Neural cell (in vitro differentiated cells): ENCODE measurements at regions not wholly inside any gene's neighbourhood (a gene's known extent, or its start where the extent isn't known, plus 50 kb on each side); places are given as distances from the start of the nearest gene placed in this dataset.

Experiments used
- H2AFZ ChIP-seq: fragments of 200-600, 300-800 bp; sonication (generic), shearing (Covaris generic); 2 replicates; pipeline ENCODE4 v1.6.0; 2014; ENCODE audit warnings: low read depth, mild to moderate bottlenecking, antibody characterized with exemption, low read length, moderate library complexity
- H3F3A ChIP-seq: fragments of 200-600 bp; shearing (Covaris generic); 2 replicates; pipeline ENCODE4 v1.6.1; 2016; ENCODE audit warnings: mild to moderate bottlenecking, moderate library complexity, mixed read lengths, antibody characterized with exemption, low read length; ENCODE audit not compliant: insufficient read depth, poor library complexity, severe bottlenecking
- H3K27ac ChIP-seq: fragments of 200-600, 300-800 bp; sonication (generic), shearing (Covaris generic); 2 replicates; pipeline ENCODE4 v1.5.1; 2014; ENCODE audit warnings: mild to moderate bottlenecking, low read length, moderate library complexity
- H3K27me3 ChIP-seq: fragments of 300-800, 200-600 bp; sonication (generic), shearing (Covaris generic); 2 replicates; pipeline ENCODE4 v1.6.0; 2014; ENCODE audit warnings: mild to moderate bottlenecking, low read depth, low read length, moderate library complexity; ENCODE audit not compliant: insufficient read depth
- H3K36me3 ChIP-seq: fragments of 300-800, 200-600 bp; sonication (generic), shearing (Covaris generic); 2 replicates; pipeline ENCODE4 v1.5.1; 2014; ENCODE audit warnings: mild to moderate bottlenecking, antibody characterized with exemption, low read length, moderate library complexity; ENCODE audit not compliant: insufficient read depth
- H3K4me2 ChIP-seq: fragments of 300-800, 200-600 bp; sonication (generic), shearing (Covaris generic); 2 replicates; pipeline ENCODE4 v1.6.0; 2014; ENCODE audit warnings: mild to moderate bottlenecking, low read length
- H3K4me3 ChIP-seq: fragments of 300-800, 200-600 bp; sonication (generic), shearing (Covaris generic); 2 replicates; pipeline ENCODE4 v1.5.1; 2014; ENCODE audit warnings: mild to moderate bottlenecking, low read length, moderate library complexity
- H3K79me2 ChIP-seq: fragments of 200-600 bp; shearing (Covaris generic); replicated peaks from 2 replicates; pipeline ENCODE4 v1.6.0; 2014; ENCODE audit warnings: mild to moderate bottlenecking, low read length, moderate library complexity; ENCODE audit not compliant: insufficient read depth
- H3K9ac ChIP-seq: fragments of 300-800, 200-600 bp; sonication (generic), shearing (Covaris generic); 2 replicates; pipeline ENCODE4 v1.6.1; 2016; ENCODE audit warnings: mild to moderate bottlenecking, low read length, mixed read lengths
- H3K9me2 ChIP-seq: fragments of 200-600 bp; shearing (Covaris generic); 2 replicates; pipeline ENCODE4 v1.6.1; 2016; ENCODE audit warnings: mild to moderate bottlenecking, low read length, mixed read lengths; ENCODE audit not compliant: insufficient read depth
- H3K9me3 ChIP-seq: fragments of 200-600, 300-800 bp; sonication (generic), shearing (Covaris generic); 2 replicates; pipeline ENCODE4 v1.6.1; 2016; ENCODE audit warnings: mild to moderate bottlenecking, mixed run types, low read length, moderate library complexity, mixed read lengths
- H4K20me1 ChIP-seq: fragments of 200-600 bp; shearing (Covaris generic); 2 replicates; pipeline ENCODE4 v1.6.1; 2016; ENCODE audit warnings: mild to moderate bottlenecking, mixed run types; ENCODE audit not compliant: insufficient read depth
- CTCF ChIP-seq: fragments of 450-650 bp; IDR thresholded peaks from 2 replicates; pipeline ENCODE4 v1.5.1; 2014; ENCODE audit warnings: antibody characterized with exemption, mild to moderate bottlenecking, moderate library complexity; ENCODE audit not compliant: poor library complexity, severe bottlenecking
- EP300 ChIP-seq: fragments of 450-650 bp; conservative IDR thresholded peaks from 2 replicates; pipeline ENCODE4 v1.6.1; 2014; ENCODE audit warnings: antibody characterized with exemption, mild to moderate bottlenecking, moderate library complexity; ENCODE audit not compliant: poor library complexity, severe bottlenecking
- EZH2 ChIP-seq: fragments of 200-600, 300-800 bp; shearing (Covaris generic), sonication (generic); IDR thresholded peaks from 2 replicates; pipeline ENCODE4 v1.6.1; 2014; ENCODE audit warnings: antibody characterized with exemption, low read length, borderline replicate concordance, mild to moderate bottlenecking; ENCODE audit not compliant: insufficient read depth, poor library complexity, severe bottlenecking
- MXI1 ChIP-seq: fragments of 450-650 bp; conservative IDR thresholded peaks from 2 replicates; pipeline ENCODE4 v1.6.1; 2014; ENCODE audit warnings: antibody characterized with exemption, mild to moderate bottlenecking; ENCODE audit not compliant: poor library complexity, severe bottlenecking
- POLR2AphosphoS5 ChIP-seq: IDR thresholded peaks from 2 replicates; pipeline ENCODE4 v1.6.1; 2012
- RAD21 ChIP-seq: fragments of 450-650 bp; conservative IDR thresholded peaks from 2 replicates; pipeline ENCODE4 v1.6.1; 2014; ENCODE audit warnings: antibody characterized with exemption, mild to moderate bottlenecking, moderate library complexity
- REST ChIP-seq: IDR thresholded peaks from 2 replicates; pipeline ENCODE4 v1.6.1; 2012; ENCODE audit warnings: borderline replicate concordance
- SMC3 ChIP-seq: fragments of 450-650 bp; conservative IDR thresholded peaks from 2 replicates; pipeline ENCODE4 v1.6.1; 2014; ENCODE audit warnings: antibody characterized with exemption, mild to moderate bottlenecking, moderate library complexity; ENCODE audit not compliant: poor library complexity
- TAF1 ChIP-seq: IDR thresholded peaks from 2 replicates; pipeline ENCODE4 v1.6.1; 2012; ENCODE audit warnings: low read depth

GRCh38 chrX:27350476-27350875 is 112.7 kb downstream of the PPP4R3C start:
- H3K79me2 ChIP-seq, result no peaks in the 10 kb centered on the region
- no peaks in the 10 kb centered on the region for H3F3A ChIP-seq
- no peaks in the 10 kb centered on the region for H3K36me3 ChIP-seq
- no peak overlapping the region for H3K9ac ChIP-seq
- H3K27ac ChIP-seq, result no peak overlapping the region
- H2AFZ ChIP-seq, result no peak overlapping the region
- H3K4me2 ChIP-seq, result no peak overlapping the region
- H3K4me3 ChIP-seq, result no peak overlapping the region
- no peaks in the 10 kb centered on the region for H3K27me3 ChIP-seq
- TF ChIP-seq TAF1, result no peak
- no peak for TF ChIP-seq CTCF
- no peak for TF ChIP-seq RAD21
- no peak for TF ChIP-seq POLR2AphosphoS5
- TF ChIP-seq EZH2, result no peak
- TF ChIP-seq EP300, result no peak
- no peaks in the 10 kb centered on the region for H3K9me3 ChIP-seq
- H3K9me2 ChIP-seq, result no peaks in the 10 kb centered on the region
- no peaks in the 10 kb centered on the region for H4K20me1 ChIP-seq

- peak; percentile 43 for TF ChIP-seq CTCF
- no peak for TF ChIP-seq TAF1
- peak; percentile 36 for TF ChIP-seq SMC3
- Histone ChIP-seq H3K9me2 (no peaks in the 10 kb centered on the region), H4K20me1 (no peaks in the 10 kb centered on the region), H3K27ac (no peak overlapping the region), H3F3A (no peaks in the 10 kb centered on the region), H3K36me3 (no peaks in the 10 kb centered on the region), H3K9ac (no peak overlapping the region), H3K9me3 (no peaks in the 10 kb centered on the region), H3K27me3 (no peaks in the 10 kb centered on the region), H3K4me3 (no peak overlapping the region), H3K79me2 (no peaks in the 10 kb centered on the region), H2AFZ (no peak overlapping the region), H3K4me2 (no peak overlapping the region)
These were observed 126.6 kb downstream of the PPP4R3C start for GRCh38 chrX:27336466-27337091.

- no peaks in the 10 kb centered on the region for H4K20me1 ChIP-seq
- H3K9me2 ChIP-seq, result no peaks in the 10 kb centered on the region
- H3K79me2 ChIP-seq, result no peaks in the 10 kb centered on the region
- no peak overlapping the region for H3K9ac ChIP-seq
- H2AFZ ChIP-seq, result no peak overlapping the region
- H3K36me3 ChIP-seq, result no peaks in the 10 kb centered on the region
- no peaks in the 10 kb centered on the region for H3K27me3 ChIP-seq
- H3F3A ChIP-seq, result no peaks in the 10 kb centered on the region
- TF ChIP-seq TAF1 (no peak), EZH2 (no peak), CTCF (no peak), RAD21 (no peak), REST (no peak), MXI1 (no peak), SMC3 (no peak)
- H3K27ac ChIP-seq, result no peak overlapping the region
- no peak overlapping the region for H3K4me2 ChIP-seq
- H3K9me3 ChIP-seq, result no peaks in the 10 kb centered on the region
- no peak overlapping the region for H3K4me3 ChIP-seq
These were observed 141.5 kb downstream of the PPP4R3C start for GRCh38 chrX:27321632-27322031.
